Hematopoietic multipotent progenitor cell treated with erythropoietin and hydrocortisone succinate and interleukin-3 and kit ligand, for 6 days (in vitro differentiated cells): ENCODE measurements at regions not wholly inside any gene's neighbourhood (a gene's known extent, or its start where the extent isn't known, plus 50 kb on each side); places are given as distances from the start of the nearest gene placed in this dataset.
A peak's percentile ranks its signal among the peaks of the same experiment; 100 is the strongest.
"Not testable (repeated sequence)": the region's sequence is repeated elsewhere in the genome, so short reads cannot be mapped to it uniquely, and the experiment has no call there.

ENCODE experiments used
- DNase-seq: peaks from one replicate; pipeline ENCODE4 v3.0.0-alpha.2; 2015

GRCh38 chr4:121616449-121616848 is 80.3 kb downstream of the ANXA5 start:
- not testable (repeated sequence) for DNase-seq

- DNase-seq = peak; percentile 32
These were observed 82.7 kb downstream of the ANXA5 start for GRCh38 chr4:121614101-121614500.

GRCh38 chr4:121599049-121599448 is 97.7 kb downstream of the ANXA5 start:
- DNase-seq = no peak

GRCh38 chr4:121597346-121597934 is 99.3 kb downstream of the ANXA5 start:
- DNase-seq = no peak

GRCh38 chr4:121594796-121595526 is 101.8 kb downstream of the ANXA5 start:
- no peak for DNase-seq

GRCh38 chr4:121593760-121594159 is 103.0 kb downstream of the ANXA5 start:
- no peak for DNase-seq

- not testable (repeated sequence) for DNase-seq
These were observed 104.5 kb downstream of the ANXA5 start for GRCh38 chr4:121592257-121592656.

- no peak for DNase-seq
These were observed 111.9 kb downstream of the ANXA5 start for GRCh38 chr4:121584836-121585235.

GRCh38 chr4:121583396-121583795 is 113.4 kb downstream of the ANXA5 start:
- no peak for DNase-seq

- DNase-seq = no peak
These were observed 114.5 kb downstream of the ANXA5 start for GRCh38 chr4:121582296-121582695.

GRCh38 chr4:121575392-121575791 is 121.4 kb downstream of the ANXA5 start:
- not testable (repeated sequence) for DNase-seq

GRCh38 chr4:121574618-121575017 is 122.2 kb downstream of the ANXA5 start:
- peak; percentile 9 for DNase-seq

- DNase-seq = no peak
These were observed 129.0 kb downstream of the ANXA5 start for GRCh38 chr4:121567748-121568147.

GRCh38 chr4:121564840-121565375 is 131.9 kb downstream of the ANXA5 start:
- DNase-seq = no peak

GRCh38 chr4:121562811-121563210 is 134.0 kb downstream of the ANXA5 start:
- DNase-seq = no peak

GRCh38 chr4:121555315-121556107 is 141.3 kb downstream of the ANXA5 start:
- DNase-seq = no peak

- DNase-seq = no peak
These were observed 142.4 kb downstream of the ANXA5 start for GRCh38 chr4:121554382-121554781.

GRCh38 chr4:121551881-121552280 is 144.9 kb downstream of the ANXA5 start:
- no peak for DNase-seq

- no peak for DNase-seq
These were observed 145.5 kb downstream of the ANXA5 start for GRCh38 chr4:121551271-121551670.

- no peak for DNase-seq
These were observed 155.1 kb downstream of the ANXA5 start for GRCh38 chr4:121541696-121542095.

GRCh38 chr4:121535351-121535750 is 154.5 kb upstream of the QRFPR start:
- DNase-seq = peak; percentile 1

- no peak for DNase-seq
These were observed 153.4 kb upstream of the QRFPR start for GRCh38 chr4:121534187-121534586.

- no peak for DNase-seq
These were observed 145.7 kb upstream of the QRFPR start for GRCh38 chr4:121526509-121526908.
